Caco-2 (cell line): ENCODE measurements at regions not wholly inside any gene's neighbourhood (a gene's known extent, or its start where the extent isn't known, plus 50 kb on each side); places are given as distances from the start of the nearest gene placed in this dataset.

Source experiments
- BruUV-seq: library from RNA; stranded (reverse); fragments of 400-500 nt; replicated peaks from 2 replicates; lab custom pipeline; 2021; lab: Mats Ljungman, UMichigan
- CTCF ChIA-PET: fragments of 300-600 bp; sonication (Branson Sonifier 250); formaldehyde crosslinking; loops from one replicate; lab custom pipeline; 2022; ENCODE audit warnings: antibody characterized with exemption; lab: Charles Lee
- POLR2A ChIA-PET: fragments of 300-600 bp; sonication (Branson Sonifier 250); formaldehyde crosslinking; loops from one replicate; lab custom pipeline; 2022; ENCODE audit warnings: antibody characterized with exemption; lab: Charles Lee
- DNase-seq, 2 experiments: peaks; one replicate each; pipeline versions ENCODE4 v3.0.0 to v3.0.0-alpha.2; 2020 to 2022
- H3K27me3 ChIP-seq: replicated peaks from 2 replicates; pipeline ENCODE4 v1.6.0; 2011; ENCODE audit warnings: low read length; ENCODE audit not compliant: control insufficient read depth, insufficient read depth
- H3K36me3 ChIP-seq: 2 replicates; pipeline ENCODE4 v1.5.1; 2011; ENCODE audit warnings: low read length; ENCODE audit not compliant: control insufficient read depth, insufficient read depth
- H3K4me1 ChIP-seq: fragments of 250-450 bp; sonication (Bioruptor Pico); 2 replicates; pipeline ENCODE4 v1.5.1; 2020; ENCODE audit warnings: mild to moderate bottlenecking
- H3K4me3 ChIP-seq: 2 replicates; pipeline ENCODE4 v1.5.1; 2011; ENCODE audit warnings: low read depth, mild to moderate bottlenecking, control low read depth, low read length
- H3K9me3 ChIP-seq: fragments of 250-450 bp; sonication (Bioruptor Pico); 2 replicates; pipeline ENCODE4 v1.5.1; 2020; ENCODE audit warnings: mild to moderate bottlenecking, moderate library complexity
- H3K27ac Mint-ChIP-seq: one replicate; pipeline ENCODE4 v1.8.0; 2022; ENCODE audit warnings: mixed read lengths; ENCODE audit not compliant: unreplicated experiment
- H3K27me3 Mint-ChIP-seq: one replicate; pipeline ENCODE4 v1.8.0; 2022; ENCODE audit warnings: mixed read lengths; ENCODE audit not compliant: insufficient read depth, unreplicated experiment
- H3K36me3 Mint-ChIP-seq: one replicate; pipeline ENCODE4 v1.8.0; 2022; ENCODE audit warnings: mild to moderate bottlenecking, mixed read lengths; ENCODE audit not compliant: insufficient read depth, unreplicated experiment
- H3K4me1 Mint-ChIP-seq: one replicate; pipeline ENCODE4 v1.8.0; 2022; ENCODE audit warnings: low read depth, mixed read lengths; ENCODE audit not compliant: unreplicated experiment
- H3K4me3 Mint-ChIP-seq: one replicate; pipeline ENCODE4 v1.8.0; 2022; ENCODE audit warnings: mild to moderate bottlenecking, moderate library complexity, mixed read lengths; ENCODE audit not compliant: unreplicated experiment
- H3K9me3 Mint-ChIP-seq: one replicate; pipeline ENCODE4 v1.8.0; 2022; ENCODE audit warnings: mixed read lengths; ENCODE audit not compliant: unreplicated experiment
- intact Hi-C: fragments of 100-400 bp; cut with micrococcal nuclease; formaldehyde crosslinking; loops from one replicate; pipeline ENCODE4 v1.10.0; 2022; ENCODE audit not compliant: unreplicated experiment
- TF ChIP-seq, protein P1 (sequence below), 2 experiments: fragments of 200-600 bp in 1 of 2; IDR thresholded peaks; 1 replicate in 1 of 2; 2 replicates in 1 of 2; pipeline versions ENCODE4 v1.5.1 to v1.8.0; 2011 to 2022; ENCODE audit warnings: antibody characterized with exemption in 1 of 2, control low read depth in 1 of 2, inconsistent platforms in 1 of 2, low read depth in 1 of 2, low read length in 1 of 2, mild to moderate bottlenecking in 1 of 2, moderate library complexity in 1 of 2; ENCODE audit not compliant: insufficient read depth in 1 of 2, severe bottlenecking in 1 of 2, unreplicated experiment in 1 of 2

DNA sequence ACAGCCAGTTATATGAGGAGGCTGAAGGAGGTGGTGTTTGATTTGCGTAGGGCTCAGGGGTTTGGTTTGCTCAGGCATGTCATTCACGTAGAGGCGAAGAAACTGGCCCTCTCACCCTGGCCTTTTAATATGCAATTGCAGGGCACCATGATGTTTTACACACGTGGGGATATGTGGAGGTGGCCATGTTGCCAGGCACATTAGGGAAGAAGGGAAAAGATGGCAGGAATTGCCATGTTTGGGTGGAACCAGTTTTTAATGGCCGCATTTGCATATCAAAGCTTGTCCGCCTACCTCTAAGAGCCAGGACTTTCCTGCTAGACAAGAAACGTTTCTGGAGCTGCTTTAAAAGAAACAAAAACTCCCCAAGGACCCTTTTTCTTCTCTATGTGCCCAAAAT lies 1483.7 kb upstream of the GOT2 start:
- ChIA-PET POLR2A (no interaction called here), CTCF (no interaction called here)
- intact Hi-C loops = no loop called here
- Histone ChIP-seq H3K36me3 (no peaks in the 10 kb centered on the region), H3K4me3 (no peak overlapping the region), H3K4me1 (no peaks in the 10 kb centered on the region), H3K9me3 (peaks cover 4% of the 10 kb centered on the region; the same call in 1 of the 2 replicates), H3K27me3 (no peaks in the 10 kb centered on the region)
- Mint-ChIP-seq H3K9me3 (peaks cover 9% of the 10 kb centered on the region), H3K27ac (no peak overlapping the region), H3K4me1 (no peaks in the 10 kb centered on the region), H3K27me3 (peaks cover 4% of the 10 kb centered on the region), H3K36me3 (no peaks in the 10 kb centered on the region), H3K4me3 (no peak overlapping the region)
- TF ChIP-seq, protein P1, sequence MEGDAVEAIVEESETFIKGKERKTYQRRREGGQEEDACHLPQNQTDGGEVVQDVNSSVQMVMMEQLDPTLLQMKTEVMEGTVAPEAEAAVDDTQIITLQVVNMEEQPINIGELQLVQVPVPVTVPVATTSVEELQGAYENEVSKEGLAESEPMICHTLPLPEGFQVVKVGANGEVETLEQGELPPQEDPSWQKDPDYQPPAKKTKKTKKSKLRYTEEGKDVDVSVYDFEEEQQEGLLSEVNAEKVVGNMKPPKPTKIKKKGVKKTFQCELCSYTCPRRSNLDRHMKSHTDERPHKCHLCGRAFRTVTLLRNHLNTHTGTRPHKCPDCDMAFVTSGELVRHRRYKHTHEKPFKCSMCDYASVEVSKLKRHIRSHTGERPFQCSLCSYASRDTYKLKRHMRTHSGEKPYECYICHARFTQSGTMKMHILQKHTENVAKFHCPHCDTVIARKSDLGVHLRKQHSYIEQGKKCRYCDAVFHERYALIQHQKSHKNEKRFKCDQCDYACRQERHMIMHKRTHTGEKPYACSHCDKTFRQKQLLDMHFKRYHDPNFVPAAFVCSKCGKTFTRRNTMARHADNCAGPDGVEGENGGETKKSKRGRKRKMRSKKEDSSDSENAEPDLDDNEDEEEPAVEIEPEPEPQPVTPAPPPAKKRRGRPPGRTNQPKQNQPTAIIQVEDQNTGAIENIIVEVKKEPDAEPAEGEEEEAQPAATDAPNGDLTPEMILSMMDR (IDR thresholded peaks at IDR 0.05; ENCODE audit: insufficient read depth in 1 of 2, low read depth in 1 of 2, low read length in 1 of 2, severe bottlenecking in 1 of 2, unreplicated experiment in 1 of 2) = no peak
- DNase-seq = no peak
- BruUV-seq = no TSS peak

DNA sequence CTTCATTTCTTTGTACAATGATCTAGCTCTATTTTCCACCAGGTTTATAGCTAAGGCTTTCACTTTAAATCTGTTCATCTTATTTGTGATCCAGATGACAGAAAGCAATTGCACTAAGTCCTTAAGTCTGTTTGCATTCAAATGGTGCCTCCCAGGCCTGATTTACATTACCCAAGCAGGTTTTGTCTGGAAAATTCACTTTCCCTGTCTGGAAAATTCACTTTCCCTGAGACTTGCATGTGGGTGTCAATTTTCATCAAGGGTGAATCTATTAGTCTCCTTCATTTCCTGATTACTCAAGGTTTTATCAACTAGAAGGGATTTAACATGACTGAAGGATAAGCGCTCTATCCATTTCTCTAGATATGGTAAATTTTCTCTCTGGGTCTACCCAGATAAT lies 1480.2 kb upstream of the GOT2 start:
- no TSS peak for BruUV-seq
- POLR2A ChIA-PET = no interaction called here
- TF ChIP-seq, protein P1 (IDR thresholded peaks at IDR 0.05; ENCODE audit: insufficient read depth in 1 of 2, low read depth in 1 of 2, low read length in 1 of 2, severe bottlenecking in 1 of 2, unreplicated experiment in 1 of 2) = no peak
- CTCF ChIA-PET = no interaction called here
- H3K27ac Mint-ChIP-seq = no peak overlapping the region
- H3K36me3 ChIP-seq = no peaks in the 10 kb centered on the region
- no peaks in the 10 kb centered on the region for H3K9me3 ChIP-seq
- H3K27me3 Mint-ChIP-seq = peaks cover 7% of the 10 kb centered on the region
- no peak overlapping the region for H3K4me3 Mint-ChIP-seq
- no peaks in the 10 kb centered on the region for H3K36me3 Mint-ChIP-seq
- DNase-seq = no peak
- H3K27me3 ChIP-seq = no peaks in the 10 kb centered on the region
- intact Hi-C loops = no loop called here
- no peaks in the 10 kb centered on the region for H3K4me1 Mint-ChIP-seq
- H3K9me3 Mint-ChIP-seq = peaks cover 18% of the 10 kb centered on the region
- no peak overlapping the region for H3K4me3 ChIP-seq
- no peaks in the 10 kb centered on the region for H3K4me1 ChIP-seq

DNA sequence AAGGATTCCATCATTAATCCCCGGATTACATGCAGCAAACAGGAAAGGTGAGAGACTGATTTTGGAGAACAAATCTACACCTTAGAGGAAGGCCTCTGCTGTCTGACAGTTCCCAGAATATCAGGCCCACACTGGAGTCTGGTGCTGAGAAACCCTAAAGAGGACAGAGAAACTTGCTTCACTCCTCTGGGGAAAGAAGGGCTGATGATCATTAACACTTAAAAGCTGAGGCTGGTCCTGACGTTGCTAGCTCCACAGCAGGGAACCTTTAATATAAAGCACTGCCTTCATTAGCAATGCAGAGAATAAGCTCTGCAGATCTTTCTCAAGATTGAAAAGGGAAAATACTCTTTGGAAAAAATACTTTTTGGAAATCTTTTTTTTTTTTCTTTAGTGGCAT lies 1472.4 kb upstream of the GOT2 start:
- no peak for DNase-seq
- H3K9me3 ChIP-seq = no peaks in the 10 kb centered on the region
- Mint-ChIP-seq H3K27me3 (peaks cover 4% of the 10 kb centered on the region), H3K27ac (no peak overlapping the region), H3K9me3 (peaks cover 4% of the 10 kb centered on the region), H3K4me3 (no peak overlapping the region), H3K4me1 (no peaks in the 10 kb centered on the region), H3K36me3 (no peaks in the 10 kb centered on the region)
- TF ChIP-seq, protein P1 (IDR thresholded peaks at IDR 0.05; ENCODE audit: insufficient read depth in 1 of 2, low read depth in 1 of 2, low read length in 1 of 2, severe bottlenecking in 1 of 2, unreplicated experiment in 1 of 2) = no peak
- BruUV-seq = no TSS peak
- CTCF ChIA-PET = no interaction called here
- H3K4me3 ChIP-seq = no peak overlapping the region
- H3K27me3 ChIP-seq = no peaks in the 10 kb centered on the region
- no peaks in the 10 kb centered on the region for H3K36me3 ChIP-seq
- POLR2A ChIA-PET = no interaction called here
- no peaks in the 10 kb centered on the region for H3K4me1 ChIP-seq
- intact Hi-C loops = no loop called here
